ENCODE measurements at regions not wholly inside any gene's neighbourhood (a gene's known extent, or its start where the extent isn't known, plus 50 kb on each side); places are given as distances from the start of the nearest gene placed in this dataset.

DNA sequence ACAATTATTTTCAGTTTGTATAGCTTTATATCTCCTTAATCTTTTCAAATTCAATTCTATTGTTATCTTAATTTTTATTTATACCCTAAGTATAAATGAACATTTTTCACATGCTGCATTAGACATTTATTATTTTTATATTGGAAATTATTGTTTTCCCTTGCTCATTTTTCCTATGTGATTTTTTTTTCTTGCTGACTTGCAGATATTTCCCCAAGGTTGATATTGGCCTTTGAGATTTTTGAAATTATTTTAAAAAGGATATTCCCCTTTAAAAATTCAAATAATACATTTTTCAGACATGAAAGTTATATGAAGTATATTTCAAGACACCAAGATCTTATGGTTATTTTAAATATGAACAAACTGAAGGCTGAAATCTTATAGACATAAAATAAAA lies 234.2 kb downstream of the TRIM36 start:
- H3K79me2 ChIP-seq (ENCODE audit: low read depth): no peaks in the 10 kb centered on the region
- H3K9ac ChIP-seq: no peak overlapping the region
- no peak overlapping the region for H3K4me3 Mint-ChIP-seq
- no peak for TF ChIP-seq EZH2 (IDR thresholded peaks at IDR 0.05)
- TF ChIP-seq EZH2phosphoT487 (IDR thresholded peaks at IDR 0.05): no peak
- TF ChIP-seq, protein P1, sequence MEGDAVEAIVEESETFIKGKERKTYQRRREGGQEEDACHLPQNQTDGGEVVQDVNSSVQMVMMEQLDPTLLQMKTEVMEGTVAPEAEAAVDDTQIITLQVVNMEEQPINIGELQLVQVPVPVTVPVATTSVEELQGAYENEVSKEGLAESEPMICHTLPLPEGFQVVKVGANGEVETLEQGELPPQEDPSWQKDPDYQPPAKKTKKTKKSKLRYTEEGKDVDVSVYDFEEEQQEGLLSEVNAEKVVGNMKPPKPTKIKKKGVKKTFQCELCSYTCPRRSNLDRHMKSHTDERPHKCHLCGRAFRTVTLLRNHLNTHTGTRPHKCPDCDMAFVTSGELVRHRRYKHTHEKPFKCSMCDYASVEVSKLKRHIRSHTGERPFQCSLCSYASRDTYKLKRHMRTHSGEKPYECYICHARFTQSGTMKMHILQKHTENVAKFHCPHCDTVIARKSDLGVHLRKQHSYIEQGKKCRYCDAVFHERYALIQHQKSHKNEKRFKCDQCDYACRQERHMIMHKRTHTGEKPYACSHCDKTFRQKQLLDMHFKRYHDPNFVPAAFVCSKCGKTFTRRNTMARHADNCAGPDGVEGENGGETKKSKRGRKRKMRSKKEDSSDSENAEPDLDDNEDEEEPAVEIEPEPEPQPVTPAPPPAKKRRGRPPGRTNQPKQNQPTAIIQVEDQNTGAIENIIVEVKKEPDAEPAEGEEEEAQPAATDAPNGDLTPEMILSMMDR (IDR thresholded peaks at IDR 0.05): no peak
- H3F3A ChIP-seq (ENCODE audit: low read depth): no peaks in the 10 kb centered on the region
- H3K27ac ChIP-seq: no peak overlapping the region
- H3K4me1 Mint-ChIP-seq: no peaks in the 10 kb centered on the region
- H3K36me3 ChIP-seq: no peaks in the 10 kb centered on the region
- H3K27me3 ChIP-seq: no peaks in the 10 kb centered on the region
- H3K27me3 Mint-ChIP-seq (ENCODE audit: insufficient read depth, low read depth): peaks cover 2% of the 10 kb centered on the region
- H3K9me3 ChIP-seq (ENCODE audit: low read depth): no peaks in the 10 kb centered on the region
- DNase-seq (ENCODE audit: low spot score): no peak
- no peak overlapping the region for H3K4me3 ChIP-seq
- H3K4me1 ChIP-seq: no peaks in the 10 kb centered on the region
- no peak overlapping the region for H2AFZ ChIP-seq (replicated peaks)
- H3K36me3 Mint-ChIP-seq: no peaks in the 10 kb centered on the region
- H3K27ac Mint-ChIP-seq: no peak overlapping the region
- peaks cover 18% of the 10 kb centered on the region for H3K9me3 Mint-ChIP-seq
- H3K4me2 ChIP-seq: no peak overlapping the region
- no peaks in the 10 kb centered on the region for H4K20me1 ChIP-seq (ENCODE audit: low read depth)

DNA sequence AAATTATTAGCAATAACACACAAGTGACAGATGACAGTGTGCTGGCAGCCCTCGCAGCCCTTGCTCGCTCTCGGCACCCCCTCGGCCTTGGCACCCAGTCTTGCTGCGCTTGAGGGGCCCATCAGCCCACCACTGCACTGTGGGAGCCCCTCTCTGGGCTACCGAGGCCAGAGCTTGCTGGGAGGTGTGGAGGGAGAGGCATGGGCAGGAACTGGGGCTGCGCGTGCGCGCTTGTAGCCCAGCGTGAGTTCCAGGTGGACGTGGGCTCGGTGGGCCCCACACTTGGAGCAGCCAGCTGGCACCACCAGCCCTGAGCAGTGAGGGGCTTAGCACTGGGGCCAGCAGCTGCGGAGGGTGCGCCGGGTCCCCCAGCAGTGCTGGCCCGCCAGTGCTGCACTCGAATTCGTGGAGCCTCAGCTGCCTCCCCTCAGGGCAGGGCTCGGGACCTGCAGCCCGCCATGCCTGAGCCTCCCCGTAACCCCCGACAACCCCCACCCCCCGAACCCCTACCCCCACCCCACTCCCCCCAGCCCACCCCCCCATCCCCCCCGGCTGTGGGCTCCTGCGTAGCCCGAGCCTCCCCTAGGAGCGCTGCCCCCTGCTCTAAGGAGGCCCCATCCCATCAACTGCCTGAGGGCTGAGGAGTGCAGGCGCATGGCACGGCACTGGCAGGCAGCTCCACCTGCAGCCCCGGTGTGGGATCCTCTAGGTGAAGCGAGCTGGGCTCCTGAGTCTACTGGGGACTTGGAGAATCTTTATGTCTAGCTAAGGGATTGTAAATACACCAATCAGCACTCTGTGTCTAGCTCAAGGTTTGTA lies 240.9 kb downstream of the TRIM36 start:
- H3F3A ChIP-seq (ENCODE audit: low read depth): no peaks in the 10 kb centered on the region
- no peak overlapping the region for H3K4me3 ChIP-seq
- H3K9ac ChIP-seq: no peak overlapping the region
- Mint-ChIP-seq H3K9me3 (no peaks in the 10 kb centered on the region), H3K27me3 (ENCODE audit: insufficient read depth, low read depth) (no peaks in the 10 kb centered on the region), H3K4me3 (no peak overlapping the region), H3K36me3 (no peaks in the 10 kb centered on the region), H3K27ac (no peak overlapping the region), H3K4me1 (no peaks in the 10 kb centered on the region)
- TF ChIP-seq EZH2 (IDR thresholded peaks at IDR 0.05) (no peak), EZH2phosphoT487 (IDR thresholded peaks at IDR 0.05) (no peak)
- TF ChIP-seq, protein P1 (IDR thresholded peaks at IDR 0.05): no peak
- H3K79me2 ChIP-seq (ENCODE audit: low read depth): no peaks in the 10 kb centered on the region
- H2AFZ ChIP-seq (replicated peaks): no peak overlapping the region
- no peaks in the 10 kb centered on the region for H3K36me3 ChIP-seq
- no peaks in the 10 kb centered on the region for H3K4me1 ChIP-seq
- H3K27me3 ChIP-seq: no peaks in the 10 kb centered on the region
- H3K9me3 ChIP-seq (ENCODE audit: low read depth): no peaks in the 10 kb centered on the region
- H3K4me2 ChIP-seq: no peak overlapping the region
- no peak for DNase-seq (ENCODE audit: low spot score)
- no peaks in the 10 kb centered on the region for H4K20me1 ChIP-seq (ENCODE audit: low read depth)
- no peak overlapping the region for H3K27ac ChIP-seq

DNA sequence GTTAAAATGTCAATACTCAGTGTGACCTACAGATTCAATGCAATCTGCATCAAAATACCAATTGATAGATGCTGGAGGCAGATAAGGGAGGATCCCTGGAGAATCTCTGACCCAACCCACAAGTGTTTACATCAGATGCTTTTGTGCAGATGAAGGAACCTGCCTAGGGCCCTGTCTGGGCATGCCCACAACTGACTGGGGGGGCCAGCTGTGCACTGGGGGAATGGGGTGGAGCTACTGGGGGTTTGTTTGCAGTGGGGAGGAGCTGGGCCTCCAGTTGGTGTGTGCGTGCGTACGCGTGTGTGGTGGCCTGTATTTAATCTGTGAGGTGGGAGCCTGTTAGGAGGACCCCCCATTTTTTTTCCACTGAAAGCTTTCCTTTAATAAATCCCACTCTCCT lies 244.9 kb downstream of the TRIM36 start:
- H3K9me3 ChIP-seq (ENCODE audit: low read depth): no peaks in the 10 kb centered on the region
- Mint-ChIP-seq H3K4me1 (no peaks in the 10 kb centered on the region), H3K36me3 (no peaks in the 10 kb centered on the region)

More for the DNA sequence above, 244.9 kb downstream of the TRIM36 start:
- Histone ChIP-seq H2AFZ (replicated peaks) (no peak overlapping the region), H3K9ac (no peak overlapping the region), H3K79me2 (ENCODE audit: low read depth) (no peaks in the 10 kb centered on the region), H4K20me1 (ENCODE audit: low read depth) (no peaks in the 10 kb centered on the region), H3K36me3 (no peaks in the 10 kb centered on the region), H3K27ac (no peak overlapping the region), H3K27me3 (no peaks in the 10 kb centered on the region), H3F3A (ENCODE audit: low read depth) (no peaks in the 10 kb centered on the region), H3K4me1 (no peaks in the 10 kb centered on the region), H3K4me2 (no peak overlapping the region), H3K4me3 (no peak overlapping the region)
- TF ChIP-seq EZH2phosphoT487 (IDR thresholded peaks at IDR 0.05) (no peak), EZH2 (IDR thresholded peaks at IDR 0.05) (no peak)
- TF ChIP-seq, protein P1 (IDR thresholded peaks at IDR 0.05): no peak
- H3K9me3 Mint-ChIP-seq: no peaks in the 10 kb centered on the region
- H3K27me3 Mint-ChIP-seq (ENCODE audit: insufficient read depth, low read depth): no peaks in the 10 kb centered on the region
- no peak for DNase-seq (ENCODE audit: low spot score)
- no peak overlapping the region for H3K27ac Mint-ChIP-seq
- no peak overlapping the region for H3K4me3 Mint-ChIP-seq
